Hindlimb muscle (tissue), 1 donor: ENCODE measurements at regions not wholly inside any gene's neighbourhood (a gene's known extent, or its start where the extent isn't known, plus 50 kb on each side); places are given as distances from the start of the nearest gene placed in this dataset.
"Not testable (repeated sequence)": the region's sequence is repeated elsewhere in the genome, so short reads cannot be mapped to it uniquely, and the experiment has no call there.

Experiments
- DNase-seq: peaks from one replicate; pipeline ENCODE4 v3.0.0-alpha.2; 2013

DNA sequence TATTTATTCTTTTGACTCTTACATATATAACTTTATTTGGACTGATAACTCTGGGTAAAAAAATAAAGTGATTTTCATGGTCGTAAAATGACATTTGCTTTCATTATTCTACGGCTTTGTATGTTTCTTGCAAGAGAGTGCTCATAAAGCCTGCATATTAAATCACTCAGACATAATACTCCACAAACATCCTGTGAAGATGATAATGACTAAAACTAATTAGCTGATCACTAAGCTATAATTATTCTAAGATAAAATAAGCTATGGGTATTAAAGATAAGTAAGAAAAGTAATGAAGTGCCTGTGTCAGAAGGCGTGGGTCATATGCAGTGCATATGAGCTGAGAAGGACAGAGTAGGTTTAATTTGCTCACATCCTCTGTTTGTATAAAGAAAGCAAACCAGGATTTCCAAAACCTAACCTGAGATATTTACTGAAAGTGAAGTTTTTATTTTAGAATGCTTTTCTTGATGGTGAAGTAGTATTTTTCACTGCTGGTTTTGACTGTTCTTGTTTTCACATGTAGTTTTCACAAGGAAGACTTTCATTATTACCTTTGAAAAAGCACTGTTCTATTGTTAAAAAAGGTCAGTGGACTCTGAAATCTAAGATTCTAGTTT lies 278.8 kb downstream of the AMY1C start:
- DNase-seq = no peak

- no peak for DNase-seq
Observed at GRCh38 chr1:104029456-104029970, 279.8 kb downstream of the AMY1C start.

GRCh38 chr1:104056786-104057185 lies 307.1 kb downstream of the AMY1C start:
- DNase-seq = no peak

GRCh38 chr1:104057219-104057898 lies 307.7 kb downstream of the AMY1C start:
- not testable (repeated sequence) for DNase-seq

DNA sequence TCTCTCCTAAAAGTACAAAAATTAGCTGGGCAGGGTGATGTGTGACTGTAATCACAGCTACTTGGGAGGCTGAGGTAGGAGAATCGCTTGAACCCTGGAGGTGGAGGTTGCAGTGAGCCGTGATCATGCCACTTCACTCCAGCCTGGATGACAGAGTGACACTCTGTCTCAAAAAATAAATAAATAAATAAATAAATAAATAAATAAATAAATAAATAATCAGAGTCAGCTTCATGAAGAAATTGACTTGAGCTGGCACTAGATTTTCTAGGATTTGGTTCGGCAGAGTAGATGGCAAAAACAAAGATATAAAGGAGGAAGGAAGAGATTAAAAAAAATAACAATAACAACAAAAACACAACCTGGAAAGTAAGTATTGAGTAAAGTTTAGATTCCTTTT lies 311.9 kb downstream of the AMY1C start:
- DNase-seq = not testable (repeated sequence)

DNA sequence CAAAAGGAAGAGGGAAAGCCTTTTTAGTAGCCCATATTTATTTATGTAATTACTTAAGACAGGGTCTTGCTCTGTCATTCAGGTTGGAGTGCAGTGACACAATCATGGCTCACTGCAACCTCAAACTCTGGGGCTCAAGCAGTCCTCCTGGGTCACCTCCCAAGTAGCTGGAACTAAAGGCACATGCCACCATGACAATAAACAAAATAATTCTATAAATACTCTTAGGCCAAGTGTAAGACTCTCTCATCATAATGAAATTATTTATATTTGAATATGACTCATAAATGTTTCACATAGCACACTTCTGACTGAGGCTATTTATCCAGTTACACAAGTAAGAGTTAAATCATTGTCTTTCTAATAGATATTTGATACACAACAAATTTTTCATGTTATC lies 314.7 kb downstream of the AMY1C start:
- DNase-seq = no peak

DNA sequence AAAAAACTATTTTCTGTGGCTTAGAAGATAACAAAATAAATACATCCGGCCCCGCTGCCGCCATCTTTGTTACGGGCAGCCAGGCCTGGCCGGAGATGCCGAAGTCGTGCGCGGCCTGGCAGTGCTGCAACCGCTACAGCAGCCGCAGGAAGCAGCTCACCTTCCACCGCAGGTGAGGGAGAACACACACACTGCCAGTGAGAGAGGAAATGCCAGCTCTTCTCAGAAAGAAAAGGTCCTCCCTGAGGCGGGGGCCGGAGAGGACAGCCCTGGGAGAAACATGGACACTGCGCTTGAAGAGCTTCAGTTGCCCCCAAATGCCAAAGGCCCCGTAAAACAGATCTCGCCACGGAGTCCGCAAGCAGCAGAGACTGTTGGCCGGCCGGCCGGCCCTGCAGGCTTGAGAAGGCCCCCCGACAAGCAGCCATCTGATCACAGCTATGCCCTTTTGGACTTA lies 323.2 kb downstream of the AMY1C start:
- DNase-seq = no peak

DNA sequence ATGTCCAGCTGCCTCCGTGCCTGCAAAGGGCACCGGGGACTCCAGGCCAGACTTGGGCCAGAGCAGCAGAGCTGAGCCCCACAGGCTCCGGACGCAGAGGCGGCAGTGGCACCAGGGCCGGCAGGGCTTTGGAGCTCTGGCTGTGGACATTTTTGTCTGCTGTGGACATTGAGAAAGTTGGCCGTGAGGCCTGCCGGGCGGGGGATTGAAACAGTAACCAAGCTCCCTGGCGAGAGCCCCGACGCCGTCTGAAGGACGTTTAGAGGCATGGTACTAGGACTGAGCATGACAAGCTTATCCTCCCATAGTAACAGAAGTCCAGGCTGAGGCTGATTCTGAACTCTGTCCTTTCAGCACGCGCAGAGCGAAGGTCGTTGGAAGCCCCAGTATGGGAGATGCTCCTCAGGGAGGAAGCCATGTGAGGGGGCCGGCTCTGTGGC lies 323.8 kb downstream of the AMY1C start:
- DNase-seq = no peak

DNA sequence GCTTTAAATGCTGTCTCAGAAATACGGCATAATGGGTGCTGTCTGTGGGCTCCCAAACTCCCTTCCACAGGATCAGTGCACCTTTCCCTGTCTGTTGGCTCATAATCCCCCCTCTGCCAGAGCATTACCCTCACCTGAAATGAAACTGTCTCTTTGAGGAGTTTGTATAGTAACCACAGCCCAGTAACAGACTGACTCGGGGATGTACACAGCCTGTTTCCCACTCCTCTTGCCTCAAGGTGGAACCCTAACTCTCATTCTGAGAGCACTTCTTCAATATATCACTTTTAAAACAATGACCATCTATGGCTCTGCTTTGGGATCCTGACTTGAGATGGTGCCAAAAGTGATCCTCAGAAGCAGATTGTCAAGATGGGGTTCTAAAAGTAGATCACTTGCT lies 332.5 kb downstream of the AMY1C start:
- DNase-seq = no peak

DNA sequence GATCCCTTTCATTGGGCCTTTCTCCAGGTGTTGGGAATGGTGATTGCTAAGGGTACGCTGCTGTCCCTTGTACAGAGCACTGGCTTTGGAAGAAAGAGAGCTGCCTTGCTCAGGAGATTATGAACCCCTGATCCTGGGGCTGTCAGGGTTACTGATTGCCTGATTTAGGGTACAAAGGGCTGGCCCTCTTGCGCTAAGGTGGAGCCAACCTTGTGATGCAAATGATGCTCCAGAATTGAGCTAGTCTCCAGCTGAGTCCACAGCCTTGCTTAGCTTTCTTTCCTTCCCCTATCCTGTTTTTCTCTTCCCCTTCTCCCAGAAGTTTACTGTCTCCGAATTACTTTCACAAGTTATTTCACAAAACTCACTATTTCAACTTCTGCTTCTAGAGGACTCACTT lies 334.7 kb downstream of the AMY1C start:
- DNase-seq = no peak

GRCh38 chr1:104092698-104093097 lies 343.0 kb downstream of the AMY1C start:
- DNase-seq = no peak

- DNase-seq = no peak
Observed at GRCh38 chr1:104098837-104099236, 349.1 kb downstream of the AMY1C start.

- DNase-seq = no peak
Observed at GRCh38 chr1:104100115-104100514, 350.4 kb downstream of the AMY1C start.

GRCh38 chr1:104105465-104105864 lies 355.8 kb downstream of the AMY1C start:
- no peak for DNase-seq

- DNase-seq = no peak
Observed at GRCh38 chr1:104120525-104120924, 370.8 kb downstream of the AMY1C start.

DNA sequence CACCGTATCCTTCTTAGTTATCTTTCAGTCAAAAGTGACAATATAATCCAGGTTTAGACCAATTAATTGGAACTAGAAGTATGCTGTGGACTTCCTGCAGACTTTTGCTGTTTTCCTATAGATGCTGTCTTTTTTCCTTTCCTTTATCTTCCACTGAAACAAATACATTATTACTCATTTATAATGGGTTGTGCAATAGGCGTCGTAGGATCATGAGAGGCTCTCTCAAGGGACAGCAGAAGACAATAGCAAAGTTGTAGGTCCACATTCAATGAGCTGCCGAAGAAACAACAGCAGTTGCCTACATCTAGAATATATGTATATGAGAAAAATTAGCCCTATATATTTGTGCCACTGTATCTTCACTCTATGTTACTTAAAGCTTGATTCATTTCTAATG lies 371.6 kb downstream of the AMY1C start:
- DNase-seq = no peak

GRCh38 chr1:104125266-104125665 lies 375.6 kb downstream of the AMY1C start:
- no peak for DNase-seq

DNA sequence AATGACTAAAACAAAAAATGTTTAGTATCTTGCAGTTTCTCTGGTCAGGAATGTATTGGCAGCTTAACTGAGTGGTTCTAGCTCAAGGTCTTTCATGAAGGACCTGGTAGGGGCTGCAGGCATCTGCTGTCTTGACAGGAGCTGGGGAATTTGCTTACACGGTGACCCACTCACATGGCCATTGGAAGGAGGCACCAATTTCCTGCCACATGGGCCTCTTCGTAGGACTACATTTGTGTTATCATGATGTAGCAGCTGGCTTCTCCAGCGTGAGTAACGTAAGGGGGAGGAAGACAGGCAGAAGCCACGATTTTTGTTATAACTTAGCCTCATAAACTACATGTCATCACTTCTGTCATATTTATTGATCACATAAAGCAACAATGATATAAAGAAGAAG lies 376.3 kb downstream of the AMY1C start:
- no peak for DNase-seq

GRCh38 chr1:104132382-104132973 lies 382.8 kb downstream of the AMY1C start:
- peak; percentile 25 for DNase-seq

DNA sequence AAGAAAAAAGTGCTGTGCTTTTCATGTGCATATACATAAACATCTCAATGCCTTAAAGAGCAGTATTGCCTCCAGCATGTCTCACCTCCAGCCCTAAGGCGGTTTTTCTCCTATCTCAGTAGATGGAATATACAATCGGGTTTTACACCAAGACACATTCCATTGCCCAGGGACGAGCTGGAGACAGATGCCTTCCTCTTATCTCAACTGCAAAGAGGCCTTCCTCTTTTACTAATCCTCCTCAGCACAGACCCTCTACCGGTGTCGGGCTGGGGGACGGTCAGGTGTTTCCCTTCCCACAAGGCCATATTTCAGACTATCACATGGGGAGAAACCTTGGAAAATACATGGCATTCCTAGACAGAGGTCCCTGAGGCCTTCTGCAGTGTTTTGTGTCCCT lies 385.3 kb downstream of the AMY1C start:
- DNase-seq = not testable (repeated sequence)

GRCh38 chr1:104136621-104137020 lies 386.9 kb downstream of the AMY1C start:
- no peak for DNase-seq

GRCh38 chr1:104156738-104157137 lies 407.0 kb downstream of the AMY1C start:
- no peak for DNase-seq

- no peak for DNase-seq
Observed at GRCh38 chr1:104163912-104164476, 414.3 kb downstream of the AMY1C start.
